Vagina (tissue), 2 donors: ENCODE measurements at regions not wholly inside any gene's neighbourhood (a gene's known extent, or its start where the extent isn't known, plus 50 kb on each side); places are given as distances from the start of the nearest gene placed in this dataset.

ENCODE experiments used
- POLR2A ChIP-seq, 2 donors: fragments of 450-650 bp; IDR thresholded peaks; one replicate each; pipeline ENCODE4 v1.6.1; 2017; ENCODE audit warnings: antibody characterized with exemption in 2 of 2, mild to moderate bottlenecking in 2 of 2, moderate library complexity in 2 of 2
- POLR2AphosphoS5 ChIP-seq, 2 donors: sonication (generic); formaldehyde crosslinking; IDR thresholded peaks; one replicate each; pipeline ENCODE4 v1.9.0; 2017; ENCODE audit warnings: antibody characterized with exemption in 2 of 2, mild to moderate bottlenecking in 2 of 2, low read depth in 1 of 2; ENCODE audit not compliant: insufficient read depth in 1 of 2

DNA sequence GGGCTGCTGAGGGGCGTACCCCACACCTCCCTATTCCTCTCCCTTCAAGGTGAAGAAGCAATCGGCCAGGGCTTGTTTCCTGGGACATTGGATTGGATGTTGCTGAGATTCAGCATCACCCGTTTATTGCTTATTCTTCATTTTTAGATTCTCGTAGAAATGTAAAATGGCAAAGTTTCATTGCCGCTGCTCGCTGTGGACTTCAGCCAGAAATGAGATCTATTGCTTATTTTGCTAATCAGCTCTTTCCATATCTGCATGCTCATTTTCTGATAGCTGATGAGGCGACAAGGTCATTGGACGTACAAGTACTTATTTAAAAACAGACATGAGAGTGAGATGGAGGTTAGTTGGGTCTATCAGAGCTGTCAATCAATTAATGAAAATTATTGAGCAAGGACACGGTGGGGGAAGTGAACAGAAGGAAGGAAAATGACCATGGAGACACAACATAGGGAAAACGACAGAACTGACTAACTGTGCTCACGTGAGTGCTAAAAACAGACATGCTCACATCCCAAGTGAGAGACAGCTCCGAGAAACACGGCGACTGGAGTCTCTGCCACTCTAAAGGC is 471.2 kb downstream of the NR2F2 start:
- TF ChIP-seq POLR2A (IDR thresholded peaks at IDR 0.05) = no peak
- TF ChIP-seq POLR2AphosphoS5 (IDR thresholded peaks at IDR 0.05; ENCODE audit: insufficient read depth in 1 of 2, low read depth in 1 of 2) = no peak
